CD4-positive, alpha-beta T cell (primary cell): ENCODE measurements at regions not wholly inside any gene's neighbourhood (a gene's known extent, or its start where the extent isn't known, plus 50 kb on each side); places are given as distances from the start of the nearest gene placed in this dataset.

Experiments
- ATAC-seq: fragments of 200-7000 bp; cut with Tn5 transposase; one replicate; pipeline ENCODE4 v1.10.0; 2022; ENCODE audit warnings: mild to moderate bottlenecking; ENCODE audit not compliant: poor library complexity
- CTCF ChIA-PET: fragments of 350-600 bp; sonication (Branson Sonifier 250); formaldehyde crosslinking; loops from one replicate; lab custom pipeline; 2021; ENCODE audit warnings: antibody characterized with exemption, inconsistent platforms; lab: Charles Lee
- POLR2A ChIA-PET: fragments of 350-600 bp; sonication (Branson Sonifier 250); formaldehyde crosslinking; loops from one replicate; lab custom pipeline; 2021; ENCODE audit warnings: antibody characterized with exemption, inconsistent platforms; lab: Charles Lee
- DNase-seq, 14 experiments: peaks; one replicate each; pipeline ENCODE4 v3.0.0-alpha.2; 2013 to 2020; ENCODE audit warnings: mixed read lengths in 2 of 14
- H3K27ac ChIP-seq, 2 donors: one replicate each; pipeline versions ENCODE4 v1.5.1 to v1.7.0; 2013; ENCODE audit warnings: low read length in 2 of 2, low read depth in 1 of 2, mild to moderate bottlenecking in 1 of 2
- H3K27me3 ChIP-seq, 2 experiments: 1 replicate in 1 of 2; 2 replicates in 1 of 2; pipeline versions ENCODE4 v1.6.1 to v1.7.0; 2013; ENCODE audit warnings: low read length in 2 of 2, control low read depth in 1 of 2, mild to moderate bottlenecking in 1 of 2, moderate library complexity in 1 of 2; ENCODE audit not compliant: insufficient read depth in 2 of 2, control insufficient read depth in 1 of 2
- H3K36me3 ChIP-seq: one replicate; pipeline ENCODE4 v1.6.1; 2013; ENCODE audit warnings: low read length, control low read depth; ENCODE audit not compliant: insufficient read depth
- H3K4me1 ChIP-seq: one replicate; pipeline ENCODE4 v1.6.1; 2013; ENCODE audit warnings: low read length, control low read depth; ENCODE audit not compliant: insufficient read depth
- H3K4me3 ChIP-seq: one replicate; pipeline ENCODE4 v1.5.1; 2013; ENCODE audit warnings: mild to moderate bottlenecking, low read length, moderate library complexity
- H3K9me3 ChIP-seq, 2 experiments: 1 replicate in 1 of 2; 2 replicates in 1 of 2; pipeline versions ENCODE4 v1.6.1 to v1.7.0; 2013; ENCODE audit warnings: low read length in 2 of 2, mild to moderate bottlenecking in 2 of 2, control low read depth in 1 of 2, moderate library complexity in 1 of 2; ENCODE audit not compliant: control insufficient read depth in 1 of 2, insufficient read depth in 1 of 2
- H3K27ac Mint-ChIP-seq: one replicate; pipeline ENCODE4 v1.8.0; 2020; ENCODE audit warnings: mixed read lengths
- H3K27me3 Mint-ChIP-seq: one replicate; pipeline ENCODE4 v1.8.0; 2021; ENCODE audit warnings: mixed read lengths
- H3K36me3 Mint-ChIP-seq: one replicate; pipeline ENCODE4 v1.8.0; 2021; ENCODE audit warnings: low read depth, mixed read lengths
- H3K4me1 Mint-ChIP-seq: one replicate; pipeline ENCODE4 v1.8.0; 2021; ENCODE audit warnings: low read depth, mixed read lengths
- H3K4me3 Mint-ChIP-seq: one replicate; pipeline ENCODE4 v1.8.0; 2020; ENCODE audit warnings: mild to moderate bottlenecking, mixed read lengths
- H3K9me3 Mint-ChIP-seq: one replicate; pipeline ENCODE4 v1.8.0; 2020; ENCODE audit warnings: mixed read lengths
- intact Hi-C, 2 experiments: fragments of 100-400 bp; cut with DNase I in 1 of 2; cut with micrococcal nuclease in 1 of 2; formaldehyde crosslinking; loops; one replicate each; pipeline versions ENCODE4 v1.15.1 to v1.9.0; 2023 to 2025; cut with DNase I, micrococcal nuclease
- TF ChIP-seq, protein P1 (sequence below): fragments of 200-600 bp; IDR thresholded peaks from one replicate; pipeline ENCODE4 v1.8.0; 2022; ENCODE audit warnings: antibody characterized with exemption, mild to moderate bottlenecking

DNA sequence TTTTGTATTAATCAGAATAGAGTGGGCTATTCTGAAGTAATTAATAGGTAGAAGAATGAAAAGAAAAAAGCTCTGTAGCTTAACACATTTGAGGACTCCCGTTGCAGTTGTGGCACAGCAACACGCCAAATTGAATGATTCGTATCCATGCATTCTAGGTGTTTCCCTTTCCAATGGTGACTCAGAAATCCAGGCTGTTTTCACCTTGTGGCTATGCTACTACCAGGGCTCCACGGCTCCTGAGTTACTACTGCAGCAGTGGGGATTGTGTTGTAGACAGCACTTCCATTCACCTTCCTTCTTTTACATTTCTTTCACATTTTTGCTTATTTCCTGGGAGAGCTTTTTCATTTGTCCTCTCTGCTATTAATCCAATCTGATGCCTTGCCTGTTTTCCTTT lies 1616.4 kb downstream of the CDH8 start:
- Histone ChIP-seq H3K27ac (no peak overlapping the region), H3K4me3 (no peak overlapping the region), H3K36me3 (no peaks in the 10 kb centered on the region), H3K9me3 (peaks cover 0 to 17% of the 10 kb centered on the region in 2 experiments), H3K27me3 (no peaks in the 10 kb centered on the region), H3K4me1 (no peaks in the 10 kb centered on the region)
- ChIA-PET POLR2A (no interaction called here), CTCF (no interaction called here)
- intact Hi-C loops, result no loop called here
- Mint-ChIP-seq H3K27me3 (no peaks in the 10 kb centered on the region), H3K4me3 (no peak overlapping the region), H3K36me3 (no peaks in the 10 kb centered on the region), H3K27ac (no peak overlapping the region), H3K9me3 (peaks cover 20% of the 10 kb centered on the region), H3K4me1 (no peaks in the 10 kb centered on the region)
- DNase-seq, result no peak
- ATAC-seq, result no peak
- TF ChIP-seq, protein P1, sequence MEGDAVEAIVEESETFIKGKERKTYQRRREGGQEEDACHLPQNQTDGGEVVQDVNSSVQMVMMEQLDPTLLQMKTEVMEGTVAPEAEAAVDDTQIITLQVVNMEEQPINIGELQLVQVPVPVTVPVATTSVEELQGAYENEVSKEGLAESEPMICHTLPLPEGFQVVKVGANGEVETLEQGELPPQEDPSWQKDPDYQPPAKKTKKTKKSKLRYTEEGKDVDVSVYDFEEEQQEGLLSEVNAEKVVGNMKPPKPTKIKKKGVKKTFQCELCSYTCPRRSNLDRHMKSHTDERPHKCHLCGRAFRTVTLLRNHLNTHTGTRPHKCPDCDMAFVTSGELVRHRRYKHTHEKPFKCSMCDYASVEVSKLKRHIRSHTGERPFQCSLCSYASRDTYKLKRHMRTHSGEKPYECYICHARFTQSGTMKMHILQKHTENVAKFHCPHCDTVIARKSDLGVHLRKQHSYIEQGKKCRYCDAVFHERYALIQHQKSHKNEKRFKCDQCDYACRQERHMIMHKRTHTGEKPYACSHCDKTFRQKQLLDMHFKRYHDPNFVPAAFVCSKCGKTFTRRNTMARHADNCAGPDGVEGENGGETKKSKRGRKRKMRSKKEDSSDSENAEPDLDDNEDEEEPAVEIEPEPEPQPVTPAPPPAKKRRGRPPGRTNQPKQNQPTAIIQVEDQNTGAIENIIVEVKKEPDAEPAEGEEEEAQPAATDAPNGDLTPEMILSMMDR, result no peak

DNA sequence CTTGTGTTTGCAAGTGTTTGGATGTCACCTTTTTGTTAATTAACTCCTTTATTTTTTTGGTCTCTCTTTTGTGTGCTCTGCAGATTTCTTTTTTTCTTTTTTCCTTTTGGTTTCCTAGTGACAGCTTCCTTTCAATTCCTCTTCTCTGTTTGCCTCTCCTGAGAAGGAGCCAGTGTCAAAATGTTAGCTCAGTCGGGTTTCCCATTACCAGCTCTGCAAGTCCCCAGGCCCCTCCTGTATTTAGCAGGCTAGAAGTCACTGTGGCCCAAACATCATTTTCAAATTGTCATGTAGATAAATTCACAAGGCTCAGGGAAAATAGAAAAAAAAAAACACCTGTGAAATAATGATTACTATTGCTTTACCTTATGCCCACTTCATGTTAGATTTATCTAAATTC lies 1621.6 kb downstream of the CDH8 start:
- POLR2A ChIA-PET, result no interaction called here
- ATAC-seq (no peak), DNase-seq (no peak)
- Mint-ChIP-seq H3K27me3 (no peaks in the 10 kb centered on the region), H3K9me3 (peaks cover 23% of the 10 kb centered on the region), H3K36me3 (no peaks in the 10 kb centered on the region), H3K27ac (no peak overlapping the region), H3K4me3 (no peak overlapping the region), H3K4me1 (no peaks in the 10 kb centered on the region)
- no peak overlapping the region for H3K27ac ChIP-seq
- no peak overlapping the region for H3K4me3 ChIP-seq
- CTCF ChIA-PET, result no interaction called here
- H3K36me3 ChIP-seq, result no peaks in the 10 kb centered on the region
- H3K9me3 ChIP-seq, result peaks cover 4 to 8% of the 10 kb centered on the region in 2 experiments
- no peaks in the 10 kb centered on the region for H3K27me3 ChIP-seq
- intact Hi-C loops, result no loop called here
- H3K4me1 ChIP-seq, result no peaks in the 10 kb centered on the region
- TF ChIP-seq, protein P1, result no peak

DNA sequence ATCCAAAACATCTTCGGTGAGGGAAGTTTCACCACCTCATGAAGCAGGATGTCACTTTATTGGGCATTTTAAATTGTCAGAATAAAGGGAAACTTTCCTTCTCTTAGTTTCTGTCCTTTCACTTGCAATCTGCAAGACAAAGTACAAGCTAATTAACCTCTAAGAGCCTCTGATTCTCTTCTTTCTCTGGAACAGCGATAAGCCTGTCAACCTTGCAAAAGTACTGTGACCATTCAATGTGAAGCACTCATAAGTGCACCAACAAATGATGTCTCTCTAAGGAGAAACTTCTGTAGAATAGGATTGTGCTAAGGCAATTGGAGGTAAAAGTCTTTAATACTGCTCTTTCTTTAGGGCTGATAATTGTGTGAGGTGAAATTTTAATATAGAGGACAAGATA lies 1622.3 kb downstream of the CDH8 start:
- Mint-ChIP-seq H3K27ac (no peak overlapping the region), H3K4me1 (no peaks in the 10 kb centered on the region), H3K9me3 (peaks cover 21% of the 10 kb centered on the region), H3K36me3 (no peaks in the 10 kb centered on the region), H3K4me3 (no peak overlapping the region), H3K27me3 (no peaks in the 10 kb centered on the region)
- POLR2A ChIA-PET, result no interaction called here
- Histone ChIP-seq H3K4me1 (no peaks in the 10 kb centered on the region), H3K27me3 (no peaks in the 10 kb centered on the region), H3K4me3 (no peak overlapping the region), H3K9me3 (peaks cover 4 to 11% of the 10 kb centered on the region in 2 experiments), H3K36me3 (no peaks in the 10 kb centered on the region), H3K27ac (no peak overlapping the region)
- no peak for DNase-seq
- ATAC-seq, result no peak
- intact Hi-C loops, result no loop called here
- CTCF ChIA-PET, result no interaction called here
- TF ChIP-seq, protein P1, result no peak
